ENCODE measurements at regions not wholly inside any gene's neighbourhood (a gene's known extent, or its start where the extent isn't known, plus 50 kb on each side); places are given as distances from the start of the nearest gene placed in this dataset.

DNA sequence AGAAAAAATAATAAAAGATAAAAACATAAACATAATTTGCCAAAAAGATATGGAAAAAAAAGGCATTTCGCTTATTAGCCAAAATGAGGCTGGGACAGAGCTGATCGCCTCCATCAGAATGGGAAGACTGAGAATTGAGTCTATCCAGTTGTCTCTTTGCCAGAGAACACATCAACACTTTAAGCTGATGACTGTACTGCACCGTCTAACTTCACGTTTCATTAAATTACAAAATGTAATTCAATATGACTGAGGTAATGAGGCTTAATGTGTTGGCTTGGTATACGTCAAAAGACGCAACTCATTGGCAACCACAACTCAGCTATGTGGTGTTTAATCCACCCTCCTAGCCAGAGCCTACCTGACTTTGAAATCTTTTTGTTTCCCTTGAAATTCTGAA is 462.7 kb upstream of the CD180 start:
- no peaks in the 10 kb centered on the region for H3K79me2 ChIP-seq
- no peak overlapping the region for H3K4me3 ChIP-seq
- no peak overlapping the region for H2AFZ ChIP-seq
- 82% methylated on average over 6 of the region's 6 CpGs for WGBS (ENCODE audit: low lambda C conversion rate, missing lambda C conversion rate)
- no peaks in the 10 kb centered on the region for H3K36me3 ChIP-seq (replicated peaks; ENCODE audit: insufficient read depth, low read depth)
- H3K4me2 ChIP-seq: no peak overlapping the region
- TF ChIP-seq EZH2 (IDR thresholded peaks at IDR 0.05; ENCODE audit: borderline replicate concordance) (no peak), EZH2phosphoT487 (IDR thresholded peaks at IDR 0.05; ENCODE audit: low read depth, severe bottlenecking, unreplicated experiment) (no peak)
- TF ChIP-seq, protein P1, sequence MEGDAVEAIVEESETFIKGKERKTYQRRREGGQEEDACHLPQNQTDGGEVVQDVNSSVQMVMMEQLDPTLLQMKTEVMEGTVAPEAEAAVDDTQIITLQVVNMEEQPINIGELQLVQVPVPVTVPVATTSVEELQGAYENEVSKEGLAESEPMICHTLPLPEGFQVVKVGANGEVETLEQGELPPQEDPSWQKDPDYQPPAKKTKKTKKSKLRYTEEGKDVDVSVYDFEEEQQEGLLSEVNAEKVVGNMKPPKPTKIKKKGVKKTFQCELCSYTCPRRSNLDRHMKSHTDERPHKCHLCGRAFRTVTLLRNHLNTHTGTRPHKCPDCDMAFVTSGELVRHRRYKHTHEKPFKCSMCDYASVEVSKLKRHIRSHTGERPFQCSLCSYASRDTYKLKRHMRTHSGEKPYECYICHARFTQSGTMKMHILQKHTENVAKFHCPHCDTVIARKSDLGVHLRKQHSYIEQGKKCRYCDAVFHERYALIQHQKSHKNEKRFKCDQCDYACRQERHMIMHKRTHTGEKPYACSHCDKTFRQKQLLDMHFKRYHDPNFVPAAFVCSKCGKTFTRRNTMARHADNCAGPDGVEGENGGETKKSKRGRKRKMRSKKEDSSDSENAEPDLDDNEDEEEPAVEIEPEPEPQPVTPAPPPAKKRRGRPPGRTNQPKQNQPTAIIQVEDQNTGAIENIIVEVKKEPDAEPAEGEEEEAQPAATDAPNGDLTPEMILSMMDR (IDR thresholded peaks at IDR 0.05; ENCODE audit: poor library complexity): no peak
- no peaks in the 10 kb centered on the region for H3K4me1 ChIP-seq (ENCODE audit: insufficient read depth)
- no peaks in the 10 kb centered on the region for H3K9me3 ChIP-seq (ENCODE audit: low read depth)
- no peaks in the 10 kb centered on the region for H3K9me2 ChIP-seq (replicated peaks; ENCODE audit: insufficient read depth)
- H3K27ac ChIP-seq: no peak overlapping the region
- DNase-seq (ENCODE audit: low spot score): no peak
- no peaks in the 10 kb centered on the region for H3K27me3 ChIP-seq
- H4K20me1 ChIP-seq (ENCODE audit: insufficient read depth, poor library complexity, severe bottlenecking): no peaks in the 10 kb centered on the region

DNA sequence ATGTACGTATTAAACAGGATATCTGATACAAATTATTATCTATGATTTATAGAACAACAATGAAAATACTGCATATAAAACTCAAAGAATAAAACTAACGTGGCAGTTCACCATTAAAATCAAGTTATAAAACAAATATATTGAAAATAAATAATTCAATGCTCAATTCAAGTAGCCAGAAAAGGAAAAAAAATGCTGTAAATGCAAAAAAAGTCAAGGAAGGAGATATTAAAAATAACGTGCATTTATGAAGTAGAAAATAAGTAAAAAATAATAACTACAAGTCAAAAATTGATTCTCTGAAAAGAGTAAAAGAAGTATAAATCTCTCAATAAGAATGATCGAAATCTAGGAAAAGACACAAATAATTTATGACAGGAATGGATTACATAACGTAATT is 460.5 kb upstream of the CD180 start:
- no peak overlapping the region for H3K4me2 ChIP-seq
- no peak overlapping the region for H2AFZ ChIP-seq
- no peaks in the 10 kb centered on the region for H3K9me2 ChIP-seq (replicated peaks; ENCODE audit: insufficient read depth)
- no peak overlapping the region for H3K4me3 ChIP-seq
- 88% methylated on average over 5 of the region's 5 CpGs for WGBS (ENCODE audit: low lambda C conversion rate, missing lambda C conversion rate)
- DNase-seq (ENCODE audit: low spot score): no peak
- no peaks in the 10 kb centered on the region for H3K4me1 ChIP-seq (ENCODE audit: insufficient read depth)
- H4K20me1 ChIP-seq (ENCODE audit: insufficient read depth, poor library complexity, severe bottlenecking): no peaks in the 10 kb centered on the region
- H3K27me3 ChIP-seq: no peaks in the 10 kb centered on the region
- H3K27ac ChIP-seq: no peak overlapping the region
- TF ChIP-seq EZH2 (IDR thresholded peaks at IDR 0.05; ENCODE audit: borderline replicate concordance) (no peak), EZH2phosphoT487 (IDR thresholded peaks at IDR 0.05; ENCODE audit: low read depth, severe bottlenecking, unreplicated experiment) (no peak)
- TF ChIP-seq, protein P1 (IDR thresholded peaks at IDR 0.05; ENCODE audit: poor library complexity): no peak
- no peaks in the 10 kb centered on the region for H3K36me3 ChIP-seq (replicated peaks; ENCODE audit: insufficient read depth, low read depth)
- H3K9me3 ChIP-seq (ENCODE audit: low read depth): no peaks in the 10 kb centered on the region
- H3K79me2 ChIP-seq: no peaks in the 10 kb centered on the region

DNA sequence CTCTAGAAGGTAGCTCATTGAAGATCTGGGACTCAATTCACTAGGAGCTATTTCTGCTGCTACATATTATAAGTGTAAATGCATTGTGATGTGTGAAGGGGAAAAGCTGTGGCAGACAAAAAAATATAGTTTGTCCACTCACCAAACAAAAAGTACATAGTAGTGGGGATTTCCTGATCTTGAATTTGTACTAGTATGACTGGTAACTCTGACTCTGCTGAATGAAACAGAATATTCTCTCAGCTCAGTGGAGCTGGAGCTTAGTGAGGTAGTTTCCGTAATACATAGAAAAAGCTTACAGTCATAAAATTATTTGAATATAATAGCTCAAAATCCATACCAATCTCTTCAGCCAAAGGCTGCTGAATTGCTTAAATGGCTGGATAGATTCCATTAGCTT is 455.6 kb upstream of the CD180 start:
- no peak overlapping the region for H3K27ac ChIP-seq

More for the DNA sequence above, 455.6 kb upstream of the CD180 start:
- Histone ChIP-seq H2AFZ (no peak overlapping the region), H3K4me2 (no peak overlapping the region), H3K79me2 (no peaks in the 10 kb centered on the region), H4K20me1 (ENCODE audit: insufficient read depth, poor library complexity, severe bottlenecking) (no peaks in the 10 kb centered on the region), H3K27me3 (no peaks in the 10 kb centered on the region), H3K4me3 (no peak overlapping the region), H3K9me3 (ENCODE audit: low read depth) (no peaks in the 10 kb centered on the region), H3K36me3 (replicated peaks; ENCODE audit: insufficient read depth, low read depth) (no peaks in the 10 kb centered on the region), H3K4me1 (ENCODE audit: insufficient read depth) (no peaks in the 10 kb centered on the region), H3K9me2 (replicated peaks; ENCODE audit: insufficient read depth) (no peaks in the 10 kb centered on the region)
- DNase-seq (ENCODE audit: low spot score): no peak
- 71% methylated on average over 1 of the region's 1 CpG for WGBS (ENCODE audit: low lambda C conversion rate, missing lambda C conversion rate)
- TF ChIP-seq EZH2phosphoT487 (IDR thresholded peaks at IDR 0.05; ENCODE audit: low read depth, severe bottlenecking, unreplicated experiment): no peak
- TF ChIP-seq EZH2 (IDR thresholded peaks at IDR 0.05; ENCODE audit: borderline replicate concordance): no peak
- TF ChIP-seq, protein P1 (IDR thresholded peaks at IDR 0.05; ENCODE audit: poor library complexity): no peak

All from hepatocyte (in vitro differentiated cells).